Colonic mucosa (tissue), 4 donors: ENCODE measurements at regions not wholly inside any gene's neighbourhood (a gene's known extent, or its start where the extent isn't known, plus 50 kb on each side); places are given as distances from the start of the nearest gene placed in this dataset.

Experiments
- DNase-seq: peaks from one replicate; pipeline ENCODE4 v3.0.0-alpha.2; 2020
- H3K27ac ChIP-seq: fragments of 200-600 bp; one replicate; pipeline ENCODE4 v1.8.0; 2021
- H3K27me3 ChIP-seq: fragments of 200-600 bp; one replicate; pipeline ENCODE4 v1.8.0; 2021
- H3K36me3 ChIP-seq: fragments of 200-600 bp; one replicate; pipeline ENCODE4 v1.8.0; 2021
- H3K4me1 ChIP-seq: fragments of 200-600 bp; one replicate; pipeline ENCODE4 v1.8.0; 2021; ENCODE audit warnings: mild to moderate bottlenecking
- H3K4me3 ChIP-seq: fragments of 200-600 bp; one replicate; pipeline ENCODE4 v1.8.0; 2021
- H3K9ac ChIP-seq, 2 donors: one replicate each; pipeline ENCODE4 v1.7.0; 2013; ENCODE audit warnings: control low read depth in 2 of 2, low read depth in 2 of 2, low read length in 2 of 2
- H3K9me3 ChIP-seq: fragments of 200-600 bp; one replicate; pipeline ENCODE4 v1.8.0; 2021
- intact Hi-C: fragments of 100-400 bp; cut with DNase I; formaldehyde crosslinking; loops from one replicate; pipeline ENCODE4 v1.14.1; 2022
- TF ChIP-seq, protein P1 (sequence below): fragments of 200-600 bp; IDR thresholded peaks from one replicate; pipeline ENCODE4 v1.8.0; 2022; ENCODE audit warnings: antibody characterized with exemption, mild to moderate bottlenecking
- donor health status: healthy.
- donor health status: DM: no; HTN: no; CAD: no.
- donor health status: DM: no; HTN: no; CAD: no.

- Histone ChIP-seq H3K4me3 (no peak overlapping the region), H3K27me3 (no peaks in the 10 kb centered on the region), H3K36me3 (no peaks in the 10 kb centered on the region), H3K9ac (no peak overlapping the region), H3K4me1 (no peaks in the 10 kb centered on the region), H3K9me3 (no peaks in the 10 kb centered on the region), H3K27ac (no peak overlapping the region)
- intact Hi-C loops: no loop called here
- TF ChIP-seq, protein P1, sequence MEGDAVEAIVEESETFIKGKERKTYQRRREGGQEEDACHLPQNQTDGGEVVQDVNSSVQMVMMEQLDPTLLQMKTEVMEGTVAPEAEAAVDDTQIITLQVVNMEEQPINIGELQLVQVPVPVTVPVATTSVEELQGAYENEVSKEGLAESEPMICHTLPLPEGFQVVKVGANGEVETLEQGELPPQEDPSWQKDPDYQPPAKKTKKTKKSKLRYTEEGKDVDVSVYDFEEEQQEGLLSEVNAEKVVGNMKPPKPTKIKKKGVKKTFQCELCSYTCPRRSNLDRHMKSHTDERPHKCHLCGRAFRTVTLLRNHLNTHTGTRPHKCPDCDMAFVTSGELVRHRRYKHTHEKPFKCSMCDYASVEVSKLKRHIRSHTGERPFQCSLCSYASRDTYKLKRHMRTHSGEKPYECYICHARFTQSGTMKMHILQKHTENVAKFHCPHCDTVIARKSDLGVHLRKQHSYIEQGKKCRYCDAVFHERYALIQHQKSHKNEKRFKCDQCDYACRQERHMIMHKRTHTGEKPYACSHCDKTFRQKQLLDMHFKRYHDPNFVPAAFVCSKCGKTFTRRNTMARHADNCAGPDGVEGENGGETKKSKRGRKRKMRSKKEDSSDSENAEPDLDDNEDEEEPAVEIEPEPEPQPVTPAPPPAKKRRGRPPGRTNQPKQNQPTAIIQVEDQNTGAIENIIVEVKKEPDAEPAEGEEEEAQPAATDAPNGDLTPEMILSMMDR: no peak
- DNase-seq: no peak
These were observed 76.6 kb upstream of the AKIP1 start for GRCh38 chr11:8834379-8834778.

- Histone ChIP-seq H3K27ac (no peak overlapping the region), H3K9ac (no peak overlapping the region), H3K27me3 (no peaks in the 10 kb centered on the region), H3K4me1 (peaks cover 6% of the 10 kb centered on the region), H3K4me3 (no peak overlapping the region), H3K9me3 (no peaks in the 10 kb centered on the region), H3K36me3 (no peaks in the 10 kb centered on the region)
- intact Hi-C loops: no loop called here
- DNase-seq: no peak
- TF ChIP-seq, protein P1: no peak
These were observed 72.7 kb upstream of the AKIP1 start for GRCh38 chr11:8838248-8838647.

DNA sequence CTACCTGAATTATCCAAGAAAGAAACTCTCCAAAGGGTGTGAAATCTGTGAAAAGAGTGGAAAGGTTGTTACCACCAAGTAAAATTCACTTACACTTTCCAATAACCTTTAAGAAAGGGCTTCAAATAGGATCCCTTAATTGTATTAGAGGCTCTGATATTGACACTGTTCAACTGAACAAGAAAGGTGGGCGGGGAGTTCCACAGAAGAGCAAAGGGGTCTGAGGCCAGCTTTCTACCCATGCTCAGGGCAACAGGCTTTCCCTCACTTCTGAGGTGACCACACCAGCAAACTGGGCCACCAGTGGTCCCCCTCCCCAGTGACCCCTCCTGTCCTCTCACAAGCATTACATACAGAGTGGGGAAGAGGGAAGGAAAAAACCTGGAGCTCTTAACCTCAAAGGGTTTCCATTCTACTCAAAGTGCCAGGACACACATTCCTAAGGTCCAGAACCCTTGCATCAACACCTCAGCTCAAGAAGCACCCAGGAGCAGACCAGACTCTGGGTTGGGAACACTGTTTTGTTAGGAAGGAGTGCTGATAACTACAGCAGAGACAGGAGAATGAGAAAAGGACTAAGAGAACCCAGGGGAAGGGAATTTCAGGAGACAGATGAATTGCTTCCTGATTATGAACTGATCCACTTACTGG lies 71.6 kb upstream of the AKIP1 start:
- Histone ChIP-seq H3K9me3 (no peaks in the 10 kb centered on the region), H3K9ac (peak overlapping the region in 1 of 2 donors; percentile 55), H3K27ac (peak overlapping the region; percentile 60), H3K36me3 (no peaks in the 10 kb centered on the region), H3K27me3 (no peaks in the 10 kb centered on the region), H3K4me1 (peaks cover 6% of the 10 kb centered on the region), H3K4me3 (no peak overlapping the region)
- intact Hi-C loops: no loop called here
- TF ChIP-seq, protein P1: no peak
- DNase-seq: no peak

- peak; percentile 69 for DNase-seq
- Histone ChIP-seq H3K9ac (peak overlapping the region in 1 of 2 donors; percentile 55), H3K27me3 (no peaks in the 10 kb centered on the region), H3K36me3 (no peaks in the 10 kb centered on the region), H3K27ac (peak overlapping the region; percentile 60), H3K4me1 (peaks cover 6% of the 10 kb centered on the region), H3K9me3 (no peaks in the 10 kb centered on the region), H3K4me3 (no peak overlapping the region)
- TF ChIP-seq, protein P1: no peak
- intact Hi-C loops: no loop called here
These were observed 70.7 kb upstream of the AKIP1 start for GRCh38 chr11:8839957-8840945.

- Histone ChIP-seq H3K9ac (no peak overlapping the region), H3K27ac (no peak overlapping the region)
These were observed 69.1 kb upstream of the AKIP1 start for GRCh38 chr11:8841899-8842298.

More at GRCh38 chr11:8841899-8842298, 69.1 kb upstream of the AKIP1 start:
- intact Hi-C loops: no loop called here
- Histone ChIP-seq H3K4me3 (no peak overlapping the region), H3K36me3 (no peaks in the 10 kb centered on the region), H3K4me1 (peaks cover 6% of the 10 kb centered on the region), H3K27me3 (no peaks in the 10 kb centered on the region), H3K9me3 (no peaks in the 10 kb centered on the region)
- DNase-seq: no peak
- TF ChIP-seq, protein P1: no peak
